Activated T-helper 1 cell treated with anti-CD3 and anti-CD28 coated beads, Interleukin-12 subunit alpha, Interleukin-12 subunit beta, Interleukin-2, Interleukin-4 antibody, amounts not matched to agents 30 ng/mL and 10 ng/mL and 1 ng/mL, durations not matched to agents 14 hours and 24 hours and 36 hours (primary cell): ENCODE measurements at regions not wholly inside any gene's neighbourhood (a gene's known extent, or its start where the extent isn't known, plus 50 kb on each side); places are given as distances from the start of the nearest gene placed in this dataset.
"Not testable (repeated sequence)": the region's sequence is repeated elsewhere in the genome, so short reads cannot be mapped to it uniquely, and the experiment has no call there.

Experiments used
- DNase-seq: peaks from one replicate; pipeline ENCODE4 v3.0.0; 2021; ENCODE audit warnings: low spot score
- H3K27ac Mint-ChIP-seq: one replicate; pipeline ENCODE4 v1.8.0; 2021; ENCODE audit warnings: mild to moderate bottlenecking, mixed read lengths
- H3K27me3 Mint-ChIP-seq: one replicate; pipeline ENCODE4 v1.8.0; 2022; ENCODE audit warnings: mild to moderate bottlenecking, moderate library complexity, mixed read lengths; ENCODE audit not compliant: insufficient read depth
- H3K36me3 Mint-ChIP-seq: one replicate; pipeline ENCODE4 v1.8.0; 2021; ENCODE audit warnings: low read depth, mixed read lengths
- H3K4me1 Mint-ChIP-seq: one replicate; pipeline ENCODE4 v1.8.0; 2021; ENCODE audit warnings: low read depth, mixed read lengths
- H3K4me3 Mint-ChIP-seq: one replicate; pipeline ENCODE4 v1.8.0; 2021; ENCODE audit warnings: mild to moderate bottlenecking, moderate library complexity, mixed read lengths
- H3K9me3 Mint-ChIP-seq: one replicate; pipeline ENCODE4 v1.8.0; 2021; ENCODE audit warnings: mixed read lengths
- intact Hi-C: fragments of 100-400 bp; cut with micrococcal nuclease; formaldehyde crosslinking; loops from one replicate; pipeline ENCODE4 v1.15.1; 2024

GRCh38 chr13:71290963-71291841 lies 575.8 kb downstream of the DACH1 start:
- Mint-ChIP-seq H3K27me3 (peaks cover 13% of the 10 kb centered on the region), H3K36me3 (peaks cover 1% of the 10 kb centered on the region), H3K27ac (peak overlapping the region; percentile 82), H3K4me1 (peaks cover 14% of the 10 kb centered on the region), H3K9me3 (peaks cover 9% of the 10 kb centered on the region), H3K4me3 (peak overlapping the region; percentile 80)
- peak; percentile 39 for DNase-seq
- intact Hi-C loops = loop anchor here (5.0 kb wide), 1 partner anchor 1436 kb away; the partner anchor contains the start of genes BORA and MZT1

- H3K4me3 Mint-ChIP-seq = not testable (repeated sequence)
Measured at GRCh38 chr13:71289980-71290379, 577.0 kb downstream of the DACH1 start.

GRCh38 chr13:71285700-71286099 lies 581.3 kb downstream of the DACH1 start:
- Mint-ChIP-seq H3K4me1 (peaks cover 2% of the 10 kb centered on the region), H3K9me3 (no peaks in the 10 kb centered on the region), H3K27me3 (peaks cover 19% of the 10 kb centered on the region), H3K4me3 (no peak overlapping the region), H3K27ac (no peak overlapping the region), H3K36me3 (peaks cover 1% of the 10 kb centered on the region)
- no peak for DNase-seq
- intact Hi-C loops = no loop called here

More at GRCh38 chr13:71289980-71290379, 577.0 kb downstream of the DACH1 start:
- not testable (repeated sequence) for DNase-seq, H3K36me3 Mint-ChIP-seq, H3K27ac Mint-ChIP-seq, H3K9me3 Mint-ChIP-seq
- Mint-ChIP-seq H3K4me1 (peaks cover 14% of the 10 kb centered on the region), H3K27me3 (peaks cover 13% of the 10 kb centered on the region)
- intact Hi-C loops = loop anchor here (5.0 kb wide), 1 partner anchor 1437 kb away; the partner anchor contains the start of genes BORA and MZT1

GRCh38 chr13:71278512-71278911 lies 588.5 kb downstream of the DACH1 start:
- no peak for DNase-seq
- no peaks in the 10 kb centered on the region for H3K36me3 Mint-ChIP-seq
- intact Hi-C loops = no loop called here
- H3K27ac Mint-ChIP-seq = no peak overlapping the region
- no peaks in the 10 kb centered on the region for H3K4me1 Mint-ChIP-seq
- no peaks in the 10 kb centered on the region for H3K27me3 Mint-ChIP-seq
- H3K9me3 Mint-ChIP-seq = no peaks in the 10 kb centered on the region
- H3K4me3 Mint-ChIP-seq = no peak overlapping the region

GRCh38 chr13:71274923-71275608 lies 591.9 kb downstream of the DACH1 start:
- intact Hi-C loops = no loop called here
- Mint-ChIP-seq H3K9me3 (no peaks in the 10 kb centered on the region), H3K4me1 (no peaks in the 10 kb centered on the region), H3K4me3 (no peak overlapping the region), H3K36me3 (no peaks in the 10 kb centered on the region), H3K27me3 (no peaks in the 10 kb centered on the region), H3K27ac (no peak overlapping the region)
- DNase-seq = no peak

GRCh38 chr13:71261256-71261655 lies 605.7 kb downstream of the DACH1 start:
- Mint-ChIP-seq H3K36me3 (no peaks in the 10 kb centered on the region), H3K4me3 (no peak overlapping the region), H3K27me3 (no peaks in the 10 kb centered on the region), H3K27ac (no peak overlapping the region), H3K9me3 (no peaks in the 10 kb centered on the region), H3K4me1 (no peaks in the 10 kb centered on the region)
- intact Hi-C loops = no loop called here
- no peak for DNase-seq

GRCh38 chr13:71260246-71260645 lies 606.8 kb downstream of the DACH1 start:
- Mint-ChIP-seq H3K27ac (no peak overlapping the region), H3K9me3 (no peaks in the 10 kb centered on the region)
- intact Hi-C loops = no loop called here

GRCh38 chr13:71255633-71256032 lies 611.4 kb downstream of the DACH1 start:
- intact Hi-C loops = no loop called here
- no peak overlapping the region for H3K27ac Mint-ChIP-seq
- DNase-seq = no peak
- no peaks in the 10 kb centered on the region for H3K36me3 Mint-ChIP-seq
- H3K27me3 Mint-ChIP-seq = no peaks in the 10 kb centered on the region
- no peaks in the 10 kb centered on the region for H3K9me3 Mint-ChIP-seq
- no peak overlapping the region for H3K4me3 Mint-ChIP-seq
- no peaks in the 10 kb centered on the region for H3K4me1 Mint-ChIP-seq

More at GRCh38 chr13:71260246-71260645, 606.8 kb downstream of the DACH1 start:
- H3K4me3 Mint-ChIP-seq = no peak overlapping the region
- no peaks in the 10 kb centered on the region for H3K4me1 Mint-ChIP-seq
- DNase-seq = no peak
- no peaks in the 10 kb centered on the region for H3K27me3 Mint-ChIP-seq
- H3K36me3 Mint-ChIP-seq = no peaks in the 10 kb centered on the region

- no peak for DNase-seq
- no peaks in the 10 kb centered on the region for H3K36me3 Mint-ChIP-seq
- H3K4me1 Mint-ChIP-seq = no peaks in the 10 kb centered on the region
- H3K9me3 Mint-ChIP-seq = no peaks in the 10 kb centered on the region
- intact Hi-C loops = no loop called here
- no peak overlapping the region for H3K27ac Mint-ChIP-seq
- no peaks in the 10 kb centered on the region for H3K27me3 Mint-ChIP-seq
- no peak overlapping the region for H3K4me3 Mint-ChIP-seq
Measured at GRCh38 chr13:71254384-71254783, 612.6 kb downstream of the DACH1 start.

- Mint-ChIP-seq H3K27me3 (no peaks in the 10 kb centered on the region), H3K4me3 (no peak overlapping the region), H3K4me1 (no peaks in the 10 kb centered on the region), H3K27ac (no peak overlapping the region), H3K9me3 (no peaks in the 10 kb centered on the region), H3K36me3 (no peaks in the 10 kb centered on the region)
- intact Hi-C loops = no loop called here
- DNase-seq = no peak
Measured at GRCh38 chr13:71252184-71252704, 614.8 kb downstream of the DACH1 start.

- no peaks in the 10 kb centered on the region for H3K27me3 Mint-ChIP-seq
- intact Hi-C loops = no loop called here
- H3K4me3 Mint-ChIP-seq = no peak overlapping the region
- H3K9me3 Mint-ChIP-seq = no peaks in the 10 kb centered on the region
- no peaks in the 10 kb centered on the region for H3K4me1 Mint-ChIP-seq
- no peak overlapping the region for H3K27ac Mint-ChIP-seq
- H3K36me3 Mint-ChIP-seq = no peaks in the 10 kb centered on the region
- DNase-seq = no peak
Measured at GRCh38 chr13:71251292-71251951, 615.6 kb downstream of the DACH1 start.

- H3K4me3 Mint-ChIP-seq = no peak overlapping the region
- intact Hi-C loops = no loop called here
- DNase-seq = no peak
- no peaks in the 10 kb centered on the region for H3K27me3 Mint-ChIP-seq
- no peaks in the 10 kb centered on the region for H3K36me3 Mint-ChIP-seq
- H3K4me1 Mint-ChIP-seq = no peaks in the 10 kb centered on the region
- no peaks in the 10 kb centered on the region for H3K9me3 Mint-ChIP-seq
- H3K27ac Mint-ChIP-seq = no peak overlapping the region
Measured at GRCh38 chr13:71249011-71249410, 618.0 kb downstream of the DACH1 start.
